ENCODE measurements at regions not wholly inside any gene's neighbourhood (a gene's known extent, or its start where the extent isn't known, plus 50 kb on each side); places are given as distances from the start of the nearest gene placed in this dataset.
"Not testable (repeated sequence)": the region's sequence is repeated elsewhere in the genome, so short reads cannot be mapped to it uniquely, and the experiment has no call there.

DNA sequence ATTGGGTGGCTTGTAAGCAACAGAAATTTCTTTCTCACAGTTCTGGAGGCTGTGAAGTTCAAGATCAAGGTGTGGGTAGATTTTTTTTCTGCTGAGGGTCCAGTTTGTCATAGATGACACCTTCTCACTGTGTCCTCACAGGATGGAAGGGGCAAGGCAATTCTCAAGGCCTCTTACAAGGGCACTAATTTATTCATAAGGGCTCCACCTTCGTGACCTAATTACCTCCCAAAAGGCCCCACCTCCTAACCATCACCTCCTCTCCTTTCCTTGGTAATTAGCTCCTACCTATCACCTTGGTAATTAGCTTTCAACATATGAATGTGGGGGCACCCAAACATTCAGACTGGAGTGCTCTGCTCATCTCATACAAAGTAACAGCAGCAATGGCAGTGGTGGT is 92.3 kb upstream of the CD44 start:
- DNase-seq (ENCODE audit: low read depth in 2 of 3, low spot score in 2 of 3): no peak

DNA sequence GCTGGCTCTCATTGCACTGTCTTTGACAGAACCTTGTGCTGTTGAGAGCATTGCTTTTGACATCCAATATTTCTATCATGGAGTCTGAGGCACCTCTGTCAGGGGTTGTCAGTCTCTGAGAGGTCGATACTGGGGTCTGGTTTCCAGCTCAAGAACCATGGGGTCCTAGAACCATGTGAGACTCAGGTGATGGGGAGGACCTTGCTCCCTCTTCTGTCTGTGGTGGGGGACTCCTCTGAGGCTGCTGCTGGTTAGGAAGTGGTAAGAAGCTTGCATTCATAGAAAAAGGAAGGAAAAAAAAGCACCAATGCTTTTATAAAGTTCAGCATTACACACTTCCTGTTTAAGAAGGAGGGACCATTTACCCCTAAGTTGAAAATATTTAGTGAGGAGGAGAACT is 91.8 kb upstream of the CD44 start:
- no peak for DNase-seq (ENCODE audit: low read depth in 2 of 3, low spot score in 2 of 3)

DNA sequence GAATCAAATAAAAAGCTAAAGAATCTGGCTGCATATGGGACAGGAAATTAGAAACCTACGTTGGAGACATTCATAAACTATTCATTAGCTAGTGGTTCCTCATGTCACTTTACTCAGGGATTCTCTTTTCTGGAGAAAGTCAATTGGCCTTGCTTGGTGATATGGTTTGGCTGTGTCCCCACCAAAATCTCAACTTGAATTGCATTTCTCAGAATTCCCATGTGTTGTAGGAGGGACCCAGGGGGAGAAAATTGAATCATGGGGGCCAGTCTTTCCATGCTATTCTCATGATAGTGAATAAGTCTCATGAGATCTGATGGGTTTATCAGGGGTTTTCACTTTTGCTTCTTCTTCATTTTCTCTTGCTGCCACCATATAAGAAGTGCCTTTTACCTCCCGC is 91.2 kb upstream of the CD44 start:
- DNase-seq (ENCODE audit: low read depth in 2 of 3, low spot score in 2 of 3): no peak

DNA sequence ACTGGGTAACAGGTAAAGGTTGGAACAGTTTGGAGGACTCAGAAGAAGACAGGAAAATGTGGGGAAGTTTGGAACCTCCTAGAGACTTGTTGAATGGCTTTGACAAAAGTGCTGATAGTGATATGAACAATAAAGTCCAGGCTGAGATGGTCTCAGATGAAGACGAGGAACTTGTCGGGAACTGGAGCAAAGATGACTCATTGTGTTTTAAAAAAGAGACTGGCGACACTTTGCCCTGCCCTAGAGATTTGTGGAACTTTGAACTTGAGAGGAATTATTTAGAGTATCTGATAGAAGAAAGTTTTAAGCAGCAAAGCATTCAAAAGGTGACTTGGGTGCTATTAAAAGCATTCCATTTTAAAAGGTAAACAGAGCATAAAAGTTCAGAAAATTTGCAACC is 90.6 kb upstream of the CD44 start:
- not testable (repeated sequence) for DNase-seq (ENCODE audit: low read depth in 2 of 3, low spot score in 2 of 3)

DNA sequence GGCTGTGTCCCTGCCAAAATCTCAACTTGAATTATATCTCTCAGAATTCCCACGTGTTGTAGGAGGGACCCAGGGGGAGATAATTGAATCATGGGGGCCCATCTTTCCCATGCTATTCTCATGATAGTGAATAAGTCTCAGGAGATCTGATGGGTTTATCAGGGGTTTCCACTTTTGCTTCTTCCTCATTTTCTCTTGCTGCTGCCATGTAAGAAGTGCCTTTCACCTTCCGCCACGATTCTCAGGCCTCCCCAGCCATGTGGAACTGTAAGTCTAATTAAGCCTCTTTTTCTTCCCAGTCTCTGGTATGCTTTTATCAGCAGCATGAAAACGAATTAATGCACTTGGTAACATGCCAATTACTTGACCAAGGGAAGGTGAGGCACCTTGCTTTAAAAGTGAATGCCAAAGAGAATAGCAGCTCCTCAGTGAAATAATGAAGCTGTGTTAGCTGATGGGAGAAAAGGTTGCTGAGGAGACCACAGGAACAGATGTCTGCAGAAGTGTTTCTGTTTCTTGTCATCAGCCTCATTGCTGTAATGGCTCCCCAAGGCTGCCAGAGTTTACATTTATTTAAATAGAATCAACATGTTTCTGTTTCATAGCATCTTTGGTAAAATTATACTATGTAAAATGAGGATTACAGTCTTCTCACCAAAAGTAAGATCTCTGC is 89.0 kb upstream of the CD44 start:
- DNase-seq (ENCODE audit: low read depth in 2 of 3, low spot score in 2 of 3): no peak

DNA sequence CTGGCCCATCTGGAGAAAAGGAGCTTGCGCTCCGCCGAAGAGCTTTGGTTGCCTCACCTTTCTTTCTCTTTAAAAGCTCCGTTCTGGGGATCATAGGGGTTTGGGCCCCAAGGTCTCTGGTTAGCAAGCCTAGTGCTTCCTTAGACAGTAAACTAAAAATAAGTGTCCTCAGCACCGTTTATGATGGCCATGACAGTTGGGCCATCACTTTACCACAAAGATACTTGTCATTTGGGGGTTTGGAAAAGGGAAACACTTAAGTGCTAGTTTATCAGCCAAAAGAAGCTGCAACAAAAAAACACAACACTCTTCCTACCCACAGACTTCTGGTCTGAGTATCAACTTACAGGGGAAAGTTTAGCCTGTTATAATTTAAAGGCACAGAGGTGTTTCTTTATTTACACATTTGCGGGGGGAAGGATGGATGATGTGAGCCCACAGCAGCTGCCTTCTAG is 88.4 kb upstream of the CD44 start:
- no peak for DNase-seq (ENCODE audit: low read depth in 2 of 3, low spot score in 2 of 3)

DNA sequence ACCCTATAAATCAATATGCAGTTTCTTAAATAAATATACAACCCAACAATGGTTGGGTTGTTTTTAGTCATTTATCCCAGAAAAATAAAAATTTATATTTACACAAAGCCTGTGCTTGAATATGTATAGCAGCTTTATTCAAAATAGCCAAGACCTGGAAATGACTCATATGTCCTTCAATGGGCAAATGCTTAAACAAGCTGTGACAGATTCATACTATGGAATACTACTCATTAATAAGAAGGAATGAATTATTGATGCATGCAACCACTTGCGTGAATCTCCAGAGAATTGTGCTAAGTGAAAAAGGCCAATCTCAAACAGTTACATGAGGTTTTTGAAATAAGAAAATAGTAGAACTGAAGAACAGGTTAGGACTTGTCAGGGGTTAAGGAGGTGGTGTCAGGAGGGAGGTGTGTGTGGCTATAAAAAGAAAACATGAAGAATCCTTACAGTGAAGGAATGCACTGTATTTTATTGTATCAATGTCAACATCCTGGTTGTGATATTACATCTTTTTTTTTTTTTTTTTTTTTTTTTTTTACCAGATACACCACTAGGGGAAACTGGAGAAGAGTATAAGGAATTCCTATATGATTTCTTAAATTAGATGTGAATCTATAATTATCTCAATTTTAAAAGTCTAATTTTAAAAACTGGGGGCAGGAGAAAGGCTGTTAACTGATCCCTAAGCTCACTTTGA is 82.4 kb upstream of the CD44 start:
- no peak for DNase-seq (ENCODE audit: low read depth in 2 of 3, low spot score in 2 of 3)

DNA sequence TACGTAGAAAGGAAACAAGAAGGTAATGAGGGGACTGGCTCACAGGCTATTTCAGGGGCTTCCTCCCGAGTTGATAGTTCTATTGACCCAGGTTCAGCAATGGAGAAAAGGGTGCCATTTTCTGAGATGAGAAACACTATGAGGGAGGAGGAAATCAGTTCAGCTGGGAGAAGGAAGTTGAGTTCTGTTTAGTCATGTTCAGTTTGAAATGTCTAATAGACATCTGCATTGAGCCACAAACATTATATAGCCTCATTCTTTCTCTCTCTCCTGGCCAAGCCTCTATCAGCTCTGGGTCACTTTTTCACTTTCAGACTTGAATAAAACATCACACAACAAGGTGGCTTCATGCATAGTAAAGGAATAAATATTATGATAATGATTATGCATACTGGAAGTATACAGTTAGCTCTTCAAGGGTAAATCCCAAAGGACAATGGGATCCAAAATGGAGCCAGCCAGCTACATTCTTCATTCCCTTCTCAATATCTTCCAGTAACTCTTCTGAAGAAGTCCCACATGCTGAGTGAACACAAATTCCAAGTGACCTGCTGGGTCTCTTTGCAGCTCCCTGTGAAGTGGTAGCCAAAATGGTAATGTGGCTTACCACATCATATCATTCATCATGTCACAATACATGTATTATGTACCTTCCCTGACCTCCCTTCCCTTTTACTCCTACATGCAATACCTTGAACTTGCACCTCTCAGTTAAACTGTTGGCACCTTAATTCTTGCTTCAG is 80.9 kb upstream of the CD44 start:
- no peak for DNase-seq (ENCODE audit: low read depth in 2 of 3, low spot score in 2 of 3)

DNA sequence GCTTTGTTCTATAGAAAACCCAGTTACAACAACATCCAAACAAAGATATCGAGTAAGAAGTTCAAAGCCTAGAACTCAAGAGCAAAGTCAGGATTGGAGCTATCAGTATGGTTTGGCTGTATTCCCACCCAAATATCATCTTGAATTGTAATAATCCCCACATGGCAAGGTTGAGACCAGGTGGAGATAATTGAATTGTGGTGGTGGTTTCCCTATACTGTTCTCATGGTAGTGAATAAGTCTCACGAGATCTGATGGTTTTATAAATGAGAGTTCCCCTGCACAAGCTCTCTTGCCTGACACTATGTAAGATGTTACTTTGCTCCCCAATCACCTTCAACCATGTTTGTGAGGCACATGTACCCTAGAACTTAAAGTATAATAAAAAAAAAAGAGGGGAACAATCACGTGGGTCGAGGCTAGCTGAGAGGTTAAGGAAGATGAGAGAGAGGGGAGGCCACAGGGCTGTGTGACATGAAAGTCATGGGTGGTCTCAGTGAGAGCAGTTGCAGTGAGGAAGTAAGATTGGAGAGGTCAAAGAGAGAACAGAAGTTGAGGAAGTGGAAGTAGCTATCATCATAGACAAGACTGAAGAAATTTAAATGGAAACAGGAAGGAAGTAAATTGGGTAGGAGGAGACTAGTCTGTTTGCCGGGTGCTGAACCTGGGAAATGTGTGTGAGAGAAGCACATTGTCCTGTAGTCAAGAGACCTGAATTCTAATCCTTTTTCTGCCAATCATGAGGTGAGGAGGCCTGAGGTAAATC is 80.1 kb upstream of the CD44 start:
- DNase-seq (ENCODE audit: low read depth in 2 of 3, low spot score in 2 of 3): no peak

DNA sequence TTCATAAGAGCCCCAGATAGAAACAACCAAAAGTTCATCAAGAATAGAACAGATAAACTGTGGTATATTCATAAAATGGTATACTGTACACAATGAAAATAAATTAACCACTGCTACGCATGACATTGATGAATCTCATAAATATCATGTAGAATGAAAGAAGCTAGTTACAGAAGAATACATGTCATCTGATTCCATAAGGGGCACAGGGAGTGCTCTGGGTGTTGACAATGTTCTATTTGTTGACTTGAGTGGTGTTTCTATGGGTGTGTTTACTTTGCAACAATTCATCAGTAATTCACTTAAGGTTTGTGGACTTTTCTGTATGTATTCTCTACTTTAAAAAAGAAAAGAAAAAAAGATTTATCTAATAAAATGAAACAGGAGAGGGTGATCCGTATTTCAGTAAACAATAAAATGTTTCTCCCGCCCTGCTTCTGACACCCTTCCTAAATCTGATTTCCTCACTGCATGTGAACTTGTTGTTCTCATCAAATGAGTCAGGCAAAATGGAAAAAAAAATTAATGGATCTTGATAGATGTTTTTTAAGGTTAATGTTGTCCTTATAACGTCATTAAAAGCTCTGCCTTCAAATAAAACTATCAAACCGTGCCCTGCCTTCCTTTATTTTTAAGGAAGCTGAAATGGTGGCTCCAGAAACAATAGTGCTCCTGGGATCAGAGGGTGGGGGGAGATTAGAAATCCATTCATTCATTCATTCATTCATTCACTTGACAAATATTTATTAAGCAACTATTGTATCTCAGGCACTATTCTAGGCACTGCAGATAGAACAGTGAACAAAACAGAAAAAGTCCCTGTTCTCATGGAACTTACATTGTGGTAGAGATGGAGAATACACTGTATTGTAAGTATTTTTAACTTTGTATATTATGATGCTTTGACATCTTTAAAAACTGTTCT is 77.2 kb upstream of the CD44 start:
- DNase-seq (ENCODE audit: low read depth in 2 of 3, low spot score in 2 of 3): no peak

DNA sequence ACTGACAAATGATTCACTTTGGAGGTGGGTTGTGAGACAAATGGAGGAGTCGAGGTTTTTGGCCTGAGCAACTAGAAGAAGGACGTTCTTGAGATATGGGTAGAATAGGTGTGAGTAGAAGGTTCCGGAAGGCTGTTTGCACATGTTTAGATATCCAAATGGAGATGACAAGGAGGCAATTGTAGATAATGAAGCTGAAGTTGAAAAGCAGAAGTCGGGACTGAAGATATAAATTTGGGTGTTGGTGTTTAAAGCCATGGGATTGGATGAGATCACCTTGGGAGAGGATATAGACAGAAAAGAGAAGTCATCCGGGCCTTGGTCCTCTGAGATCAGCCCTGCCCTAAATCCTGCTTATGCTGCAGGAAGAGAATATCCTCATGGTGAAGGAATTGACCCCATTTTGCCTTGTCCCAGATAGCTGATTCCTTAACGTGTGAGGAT is 75.5 kb upstream of the CD44 start:
- DNase-seq (ENCODE audit: low read depth in 2 of 3, low spot score in 2 of 3): no peak

DNA sequence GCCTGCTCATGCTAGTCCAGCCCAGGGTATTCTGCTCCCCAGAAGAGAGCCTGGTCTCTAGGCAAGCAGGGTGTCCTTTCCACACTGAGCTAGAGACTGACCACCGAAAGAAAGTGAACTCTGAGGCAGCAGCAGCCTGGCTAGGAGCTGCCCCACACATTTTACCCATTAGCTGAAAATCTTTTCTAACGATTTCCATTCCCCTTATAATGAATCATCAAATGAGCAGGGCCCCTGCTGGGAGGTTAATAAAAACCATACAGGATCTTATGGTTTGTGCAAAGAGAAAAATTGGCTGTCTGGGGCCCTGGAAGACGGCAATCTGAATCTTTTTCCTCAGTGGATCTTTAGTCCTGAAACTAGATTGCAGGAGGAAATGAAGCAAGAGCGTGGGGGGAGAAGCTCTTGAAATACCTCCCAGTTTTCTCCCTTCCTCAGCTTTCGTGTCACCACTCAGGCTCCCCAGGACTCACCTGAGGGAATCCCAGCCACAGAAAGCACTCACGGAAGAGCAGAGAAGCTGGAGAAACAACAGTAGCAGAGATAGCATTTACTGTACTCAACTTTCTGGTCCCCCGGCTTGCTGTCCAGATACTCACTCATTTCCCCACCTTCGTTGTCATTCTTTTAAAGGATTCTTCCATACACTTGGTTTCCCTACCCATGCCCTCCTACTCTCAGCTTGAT is 74.7 kb upstream of the CD44 start:
- no peak for DNase-seq (ENCODE audit: low read depth in 2 of 3, low spot score in 2 of 3)

DNA sequence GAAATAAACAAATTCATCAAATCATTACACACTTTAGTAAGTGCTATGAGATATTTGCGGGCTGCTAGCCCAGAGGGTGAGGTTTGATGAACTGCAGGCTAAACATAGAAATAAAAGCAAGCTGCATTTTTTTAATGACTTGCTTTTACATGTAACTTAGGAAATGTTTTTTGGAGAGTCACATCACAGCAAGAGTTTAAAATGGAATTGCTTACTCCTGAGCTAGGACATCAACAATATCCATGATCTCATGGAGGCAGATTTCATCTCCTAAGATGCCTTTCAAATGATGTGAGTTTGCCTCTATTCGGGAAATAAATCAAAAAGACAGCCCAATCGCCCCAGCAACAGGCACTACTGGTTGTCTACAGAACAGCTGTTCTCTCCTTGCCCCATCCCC is 73.4 kb upstream of the CD44 start:
- no peak for DNase-seq (ENCODE audit: low read depth in 2 of 3, low spot score in 2 of 3)

DNA sequence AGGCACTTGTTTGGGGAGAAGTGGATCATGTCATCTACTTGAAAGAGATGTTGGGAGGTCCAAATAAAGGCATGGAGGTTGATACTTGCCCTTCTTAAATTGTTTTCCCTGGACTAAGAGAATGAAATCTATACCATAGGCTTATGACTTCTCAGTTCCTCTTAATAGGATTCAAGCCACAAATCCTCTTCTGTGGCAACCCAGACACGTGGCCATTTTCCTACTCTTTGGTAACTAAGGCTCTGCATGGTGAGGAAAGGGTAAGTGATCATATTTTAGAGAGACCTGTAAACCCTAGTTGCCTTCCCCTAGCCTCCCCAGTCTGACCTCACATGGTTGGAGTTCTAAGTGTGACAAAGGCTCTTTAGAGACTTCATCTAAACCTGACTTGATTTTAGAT is 72.9 kb upstream of the CD44 start:
- DNase-seq (ENCODE audit: low read depth in 2 of 3, low spot score in 2 of 3): no peak

DNA sequence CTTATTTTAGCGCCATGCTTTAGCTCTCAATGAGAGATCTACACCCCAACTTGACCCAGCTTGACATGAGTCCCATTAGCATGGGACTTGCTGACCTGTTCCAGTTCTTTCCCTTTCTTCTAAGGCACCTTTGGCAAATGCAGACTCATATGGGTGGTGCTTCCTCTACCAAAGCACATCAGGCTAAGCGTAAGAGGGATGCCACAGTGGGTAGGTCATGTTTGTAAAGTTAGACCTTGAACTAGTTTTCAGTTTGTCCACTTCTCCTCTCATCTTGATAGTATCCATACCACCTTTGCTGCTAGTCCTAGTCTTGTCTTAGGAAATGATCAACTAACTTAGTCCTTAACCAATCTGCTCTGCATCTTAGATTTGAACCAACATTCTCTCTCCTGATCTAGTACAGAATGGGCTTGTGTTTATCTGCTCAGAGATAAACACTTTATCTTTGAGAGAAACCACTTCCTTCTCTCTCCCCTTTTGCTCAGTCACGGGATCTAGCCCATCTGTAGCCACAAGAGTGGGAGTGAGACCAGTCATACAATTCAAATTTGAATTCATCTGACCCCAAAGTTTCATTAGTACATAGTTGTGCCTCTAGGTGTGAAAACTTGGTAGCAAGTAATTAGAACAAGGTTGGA is 72.1 kb upstream of the CD44 start:
- no peak for DNase-seq (ENCODE audit: low read depth in 2 of 3, low spot score in 2 of 3)

DNA sequence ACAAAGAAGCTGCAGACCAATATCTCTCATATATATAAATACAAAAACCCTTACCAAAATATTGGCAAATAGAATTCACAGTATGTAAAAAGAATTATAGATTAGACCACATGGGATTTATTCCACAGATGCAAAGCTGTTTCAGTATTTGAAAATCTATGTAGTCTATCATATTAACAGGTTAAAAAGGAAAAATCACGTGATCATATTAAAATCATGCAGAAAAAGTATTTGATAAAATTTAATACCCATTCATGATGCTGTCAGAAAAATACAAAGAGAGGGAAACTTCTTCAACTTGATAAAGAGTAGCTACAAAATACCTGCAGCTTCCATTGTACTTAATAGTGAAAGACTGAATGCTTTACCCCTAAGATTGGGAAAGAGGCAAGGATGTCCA is 67.2 kb upstream of the CD44 start:
- DNase-seq (ENCODE audit: low read depth in 2 of 3, low spot score in 2 of 3): no peak

DNA sequence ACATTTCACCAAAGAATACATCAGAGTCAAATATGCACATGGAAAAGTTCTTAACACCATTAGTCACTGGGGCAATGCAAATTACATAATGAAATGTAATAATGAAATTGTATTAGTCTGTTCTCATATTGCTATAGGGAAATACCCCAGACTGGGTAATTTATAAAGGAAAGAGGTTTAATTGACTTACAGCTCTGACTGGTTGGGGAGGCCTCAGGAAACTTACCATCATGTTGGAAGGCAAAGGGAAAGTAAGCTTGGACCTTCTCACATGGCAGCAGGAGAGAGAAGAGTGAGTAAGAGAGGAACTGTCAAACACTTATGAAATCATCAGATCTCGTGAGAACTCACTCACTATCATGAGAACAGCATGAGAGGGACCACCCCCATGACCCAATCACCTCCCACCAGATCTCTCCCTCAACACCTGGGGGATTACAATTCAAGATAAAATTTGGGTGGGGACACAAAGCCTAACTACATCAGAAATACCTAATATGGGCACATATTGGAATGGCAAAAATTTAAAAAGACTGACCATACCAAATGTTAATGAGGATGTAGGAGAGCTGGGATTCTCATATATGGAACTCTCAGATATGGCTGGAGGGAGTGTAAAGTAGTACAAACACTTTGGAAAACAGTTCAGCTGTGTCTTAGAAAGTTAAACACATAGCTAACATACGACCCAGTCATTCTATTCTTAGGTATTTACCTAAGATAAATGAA is 65.1 kb upstream of the CD44 start:
- no peak for DNase-seq (ENCODE audit: low read depth in 2 of 3, low spot score in 2 of 3)

DNA sequence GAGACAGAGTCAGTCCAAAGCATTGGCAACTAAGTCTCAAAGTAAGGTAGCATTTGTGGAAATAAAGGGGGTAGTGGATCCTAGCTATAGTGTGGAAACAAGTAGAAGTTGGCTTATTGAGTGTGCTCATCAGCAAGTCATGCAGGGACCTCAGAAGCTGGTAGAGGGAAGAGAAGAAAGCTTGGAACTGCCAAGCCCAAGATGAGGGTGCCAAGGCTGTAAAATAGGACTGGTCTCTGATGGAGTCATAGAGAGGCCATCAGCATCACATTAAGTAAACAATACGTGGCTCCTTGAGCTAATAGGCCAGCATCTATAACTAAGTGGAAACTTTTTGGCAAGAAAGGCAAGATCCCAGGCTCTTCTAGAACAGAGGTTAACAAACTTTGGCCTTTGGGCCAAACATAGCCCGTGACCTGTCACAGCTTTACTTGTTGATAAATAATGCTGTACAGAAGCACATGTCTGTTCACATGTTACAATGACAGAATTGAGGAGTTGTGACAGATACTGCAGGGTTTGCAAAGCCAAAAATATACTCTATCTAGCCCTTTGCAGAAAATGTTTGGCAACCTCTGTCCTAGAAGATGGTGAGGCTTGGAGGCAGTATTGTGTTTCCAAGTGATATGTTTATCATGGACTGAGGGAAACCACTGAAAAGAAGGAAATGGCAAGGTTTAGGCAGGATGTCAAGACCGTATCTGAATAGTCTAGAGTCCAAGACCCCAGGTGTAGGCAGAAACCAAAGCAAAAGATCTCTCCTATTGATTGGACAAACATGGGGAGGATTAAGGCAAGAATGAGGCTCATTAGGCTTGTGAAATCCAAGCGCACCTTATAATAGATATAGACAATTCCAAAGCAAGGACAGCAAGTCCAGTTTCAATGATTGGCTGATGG is 62.5 kb upstream of the CD44 start:
- no peak for DNase-seq (ENCODE audit: low read depth in 2 of 3, low spot score in 2 of 3)

All from activated CD8-positive, alpha-beta memory T cell treated with anti-CD3 and anti-CD28 coated beads for 48 hours (primary cell).